Tibial nerve (tissue), 4 donors: ENCODE measurements at regions not wholly inside any gene's neighbourhood (a gene's known extent, or its start where the extent isn't known, plus 50 kb on each side); places are given as distances from the start of the nearest gene placed in this dataset.

ENCODE experiments used
- DNase-seq, 2 donors: peaks; one replicate each; pipeline ENCODE4 v3.0.0-alpha.2; 2019; ENCODE audit warnings: low spot score in 2 of 2
- H3K27ac ChIP-seq, 4 donors: fragments of 200-600 bp; sonication (generic) in 3 of 4; one replicate each; pipeline ENCODE4 v1.5.1; 2017 to 2019; ENCODE audit warnings: mild to moderate bottlenecking in 1 of 4
- H3K27me3 ChIP-seq, 2 donors: fragments of 200-600 bp; sonication (generic) in 1 of 2; one replicate each; pipeline versions ENCODE4 v1.5.1 to v1.6.0; 2017 to 2019
- H3K36me3 ChIP-seq, 3 donors: fragments of 200-600 bp; sonication (generic); one replicate each; pipeline ENCODE4 v1.5.1; 2018 to 2019
- H3K4me1 ChIP-seq, 4 donors: fragments of 200-600 bp; sonication (generic) in 3 of 4; one replicate each; pipeline ENCODE4 v1.5.1; 2017 to 2019
- H3K4me3 ChIP-seq, 4 donors: fragments of 200-600 bp; sonication (generic) in 3 of 4; one replicate each; pipeline ENCODE4 v1.5.1; 2017 to 2019; ENCODE audit warnings: mild to moderate bottlenecking in 1 of 4, moderate library complexity in 1 of 4
- H3K9me3 ChIP-seq, 4 donors: fragments of 200-600 bp; sonication (generic) in 3 of 4; one replicate each; pipeline ENCODE4 v1.5.1; 2017 to 2019
- EP300 ChIP-seq, 2 donors: sonication (generic); formaldehyde crosslinking; IDR thresholded peaks; one replicate each; pipeline ENCODE4 v1.6.1; 2017; ENCODE audit warnings: antibody characterized with exemption in 2 of 2, mild to moderate bottlenecking in 1 of 2
- POLR2A ChIP-seq, 2 donors: fragments of 450-650 bp; IDR thresholded peaks; one replicate each; pipeline ENCODE4 v1.6.1; 2017; ENCODE audit warnings: antibody characterized with exemption in 2 of 2, mild to moderate bottlenecking in 2 of 2, moderate library complexity in 2 of 2
- WGBS, 2 donors: methylation state at CpG; one replicate each; pipeline ENCODE4 v1.1.5; 2018; 5-methylcytosine and 5-hydroxymethylcytosine counted together
- TF ChIP-seq, protein P1 (sequence below), 5 experiments: fragments of 200-600 bp in 3 of 5; fragments of 450-650 bp in 2 of 5; sonication (generic) in 3 of 5; IDR thresholded peaks; one replicate each; pipeline ENCODE4 v1.5.1; 2016 to 2019; ENCODE audit warnings: antibody characterized with exemption in 5 of 5, mild to moderate bottlenecking in 3 of 5, moderate library complexity in 2 of 5

GRCh38 chr17:77439189-77440018 lies 298.6 kb downstream of the SEC14L1 start:
- peak overlapping the region in 3 of 4 donors; percentile 75 to 87 (median 77) for H3K27ac ChIP-seq
- H3K4me1 ChIP-seq, result peaks cover 8 to 98% (median 89%) of the 10 kb centered on the region in 4 donors

GRCh38 chr17:77440560-77440981 lies 299.8 kb downstream of the SEC14L1 start:
- no peak for DNase-seq
- H3K27ac ChIP-seq, result peak overlapping the region; percentile 48 to 87 (median 76)

More at GRCh38 chr17:77439189-77440018, 298.6 kb downstream of the SEC14L1 start:
- WGBS, 2 donors, result 34 to 39% methylated on average over 13 to 14 of the region's 15 CpGs
- H3K9me3 ChIP-seq, result no peaks in the 10 kb centered on the region
- DNase-seq, result no peak
- no peaks in the 10 kb centered on the region for H3K27me3 ChIP-seq
- H3K4me3 ChIP-seq, result no peak overlapping the region
- no peaks in the 10 kb centered on the region for H3K36me3 ChIP-seq
- no peak for TF ChIP-seq EP300 (IDR thresholded peaks at IDR 0.05)
- TF ChIP-seq, protein P1, sequence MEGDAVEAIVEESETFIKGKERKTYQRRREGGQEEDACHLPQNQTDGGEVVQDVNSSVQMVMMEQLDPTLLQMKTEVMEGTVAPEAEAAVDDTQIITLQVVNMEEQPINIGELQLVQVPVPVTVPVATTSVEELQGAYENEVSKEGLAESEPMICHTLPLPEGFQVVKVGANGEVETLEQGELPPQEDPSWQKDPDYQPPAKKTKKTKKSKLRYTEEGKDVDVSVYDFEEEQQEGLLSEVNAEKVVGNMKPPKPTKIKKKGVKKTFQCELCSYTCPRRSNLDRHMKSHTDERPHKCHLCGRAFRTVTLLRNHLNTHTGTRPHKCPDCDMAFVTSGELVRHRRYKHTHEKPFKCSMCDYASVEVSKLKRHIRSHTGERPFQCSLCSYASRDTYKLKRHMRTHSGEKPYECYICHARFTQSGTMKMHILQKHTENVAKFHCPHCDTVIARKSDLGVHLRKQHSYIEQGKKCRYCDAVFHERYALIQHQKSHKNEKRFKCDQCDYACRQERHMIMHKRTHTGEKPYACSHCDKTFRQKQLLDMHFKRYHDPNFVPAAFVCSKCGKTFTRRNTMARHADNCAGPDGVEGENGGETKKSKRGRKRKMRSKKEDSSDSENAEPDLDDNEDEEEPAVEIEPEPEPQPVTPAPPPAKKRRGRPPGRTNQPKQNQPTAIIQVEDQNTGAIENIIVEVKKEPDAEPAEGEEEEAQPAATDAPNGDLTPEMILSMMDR (IDR thresholded peaks at IDR 0.05), result no peak
- TF ChIP-seq POLR2A (IDR thresholded peaks at IDR 0.05), result no peak

GRCh38 chr17:77441130-77441920 lies 300.6 kb downstream of the SEC14L1 start:
- no peaks in the 10 kb centered on the region for H3K9me3 ChIP-seq
- H3K36me3 ChIP-seq, result no peaks in the 10 kb centered on the region
- H3K4me3 ChIP-seq, result no peak overlapping the region
- DNase-seq, result no peak
- no peak for TF ChIP-seq POLR2A (IDR thresholded peaks at IDR 0.05)
- TF ChIP-seq, protein P1 (IDR thresholded peaks at IDR 0.05), result no peak
- TF ChIP-seq EP300 (IDR thresholded peaks at IDR 0.05), result peak in 1 of 2 donors; percentile 68
- no peaks in the 10 kb centered on the region for H3K27me3 ChIP-seq
- peak overlapping the region; percentile 48 to 87 (median 76) for H3K27ac ChIP-seq
- peaks cover 6 to 98% (median 87%) of the 10 kb centered on the region in 4 donors for H3K4me1 ChIP-seq
- 51 to 54% methylated on average over 13 to 15 of the region's 15 CpGs for WGBS, 2 donors

More at GRCh38 chr17:77440560-77440981, 299.8 kb downstream of the SEC14L1 start:
- H3K36me3 ChIP-seq, result no peaks in the 10 kb centered on the region
- TF ChIP-seq, protein P1 (IDR thresholded peaks at IDR 0.05), result no peak
- TF ChIP-seq EP300 (IDR thresholded peaks at IDR 0.05) (no peak), POLR2A (IDR thresholded peaks at IDR 0.05) (no peak)
- no peak overlapping the region for H3K4me3 ChIP-seq
- no peaks in the 10 kb centered on the region for H3K27me3 ChIP-seq
- peaks cover 7 to 98% (median 89%) of the 10 kb centered on the region in 4 donors for H3K4me1 ChIP-seq
- H3K9me3 ChIP-seq, result no peaks in the 10 kb centered on the region
- 59 to 72% methylated on average over 12 of the region's 12 CpGs for WGBS, 2 donors

DNA sequence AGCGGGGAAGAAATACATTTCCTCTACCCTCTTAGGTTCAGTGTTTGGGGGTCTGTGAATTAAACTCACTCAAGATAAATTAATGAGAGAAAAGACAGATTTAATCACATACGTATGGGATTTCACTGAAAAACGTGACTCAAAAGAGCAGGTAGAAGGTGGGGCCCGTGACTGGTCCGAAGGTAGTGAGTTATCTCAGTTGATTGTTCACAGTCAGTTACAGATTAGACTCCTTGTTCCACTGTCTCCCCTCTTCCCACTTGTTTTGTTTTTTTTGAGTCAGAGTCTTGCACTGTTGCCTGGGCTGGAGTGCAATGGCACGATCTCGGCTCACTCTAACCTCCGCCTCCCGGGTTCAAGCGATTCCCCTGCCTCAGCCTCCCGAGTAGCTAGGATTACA lies 301.2 kb downstream of the SEC14L1 start:
- no peak for TF ChIP-seq EP300 (IDR thresholded peaks at IDR 0.05)
- TF ChIP-seq, protein P1 (IDR thresholded peaks at IDR 0.05), result no peak
- no peak for TF ChIP-seq POLR2A (IDR thresholded peaks at IDR 0.05)
- H3K4me3 ChIP-seq, result no peak overlapping the region
- H3K27me3 ChIP-seq, result no peaks in the 10 kb centered on the region
- H3K9me3 ChIP-seq, result no peaks in the 10 kb centered on the region
- peaks cover 0 to 98% (median 86%) of the 10 kb centered on the region in 4 donors for H3K4me1 ChIP-seq
- WGBS, 2 donors, result 89 to 92% methylated on average over 11 of the region's 11 CpGs
- no peaks in the 10 kb centered on the region for H3K36me3 ChIP-seq
- H3K27ac ChIP-seq, result peak overlapping the region in 3 of 4 donors; percentile 75 to 87 (median 77)
- no peak for DNase-seq
